HEK293 (cell line): ENCODE measurements at regions not wholly inside any gene's neighbourhood (a gene's known extent, or its start where the extent isn't known, plus 50 kb on each side); places are given as distances from the start of the nearest gene placed in this dataset.

Source experiments
- CTCF ChIA-PET: fragments of 350-600 bp; formaldehyde crosslinking; extraction: SDS; loops from one replicate; lab custom pipeline; 2021; ENCODE audit warnings: antibody characterized with exemption; lab: Yijun Ruan, JAX
- POLR2A ChIA-PET: fragments of 300-600 bp; formaldehyde crosslinking; extraction: SDS; loops from one replicate; lab custom pipeline; 2020; ENCODE audit warnings: antibody characterized with exemption, inconsistent platforms; lab: Yijun Ruan, JAX
- H3K27ac ChIP-seq: fragments of 200-500 bp; sonication (Bioruptor generic); 2 replicates; pipeline ENCODE4 v1.5.1; 2014; ENCODE audit warnings: low read depth, low read length, control low read depth, inconsistent platforms; ENCODE audit errors: extremely low read depth
- H3K36me3 ChIP-seq, 2 experiments: fragments of 200-500 bp in 1 of 2; sonication (Bioruptor generic) in 1 of 2; 1 replicate in 1 of 2; 2 replicates in 1 of 2; pipeline ENCODE4 v1.5.1; 2014 to 2017; ENCODE audit warnings: inconsistent platforms in 2 of 2, low read length in 2 of 2; ENCODE audit not compliant: control insufficient read depth in 2 of 2, insufficient read depth in 1 of 2
- H3K4me1 ChIP-seq: fragments of 200-500 bp; sonication (Bioruptor generic); 2 replicates; pipeline ENCODE4 v1.5.1; 2014; ENCODE audit warnings: mild to moderate bottlenecking, low read length, inconsistent platforms; ENCODE audit not compliant: control insufficient read depth, insufficient read depth
- H3K4me3 ChIP-seq: 2 replicates; pipeline ENCODE4 v1.5.1; 2011; ENCODE audit warnings: low read depth, mild to moderate bottlenecking, control low read depth, low read length, moderate library complexity
- H3K9me3 ChIP-seq: fragments of 200-500 bp; sonication (Bioruptor generic); 2 replicates; pipeline ENCODE4 v1.5.1; 2014; ENCODE audit warnings: low read depth, low read length, inconsistent platforms; ENCODE audit not compliant: control insufficient read depth, insufficient read depth
- FEZF1 ChIP-seq: fragments of 450-650 bp; formaldehyde crosslinking; IDR thresholded peaks from 2 replicates; pipeline ENCODE4 v1.5.1; 2016; ENCODE audit warnings: missing biosample characterization, missing genetic modification characterization
- KLF1 ChIP-seq: fragments of 450-650 bp; formaldehyde crosslinking; IDR thresholded peaks from 2 replicates; pipeline ENCODE4 v1.5.1; 2016; ENCODE audit warnings: missing biosample characterization, missing genetic modification characterization
- PRDM1 ChIP-seq: fragments of 450-650 bp; formaldehyde crosslinking; IDR thresholded peaks from 2 replicates; pipeline ENCODE4; 2016; ENCODE audit warnings: missing biosample characterization, missing genetic modification characterization
- SP7 ChIP-seq: fragments of 450-650 bp; formaldehyde crosslinking; IDR thresholded peaks from 2 replicates; pipeline ENCODE4 v1.5.1; 2016; ENCODE audit warnings: missing biosample characterization, missing genetic modification characterization
- TCF7L2 ChIP-seq: IDR thresholded peaks from 2 replicates; pipeline ENCODE4 v1.6.1; 2011; ENCODE audit warnings: low read depth, mild to moderate bottlenecking, inconsistent platforms, low read length, moderate library complexity, borderline replicate concordance
- ZNF121 ChIP-seq: fragments of 450-650 bp; formaldehyde crosslinking; IDR thresholded peaks from 2 replicates; pipeline ENCODE4 v1.5.1; 2016; ENCODE audit warnings: missing biosample characterization, missing genetic modification characterization
- ZNF138 ChIP-seq: fragments of 450-650 bp; formaldehyde crosslinking; IDR thresholded peaks from 2 replicates; pipeline ENCODE4 v1.5.1; 2016; ENCODE audit warnings: missing biosample characterization, missing genetic modification characterization, borderline replicate concordance
- ZNF155 ChIP-seq: fragments of 450-650 bp; formaldehyde crosslinking; IDR thresholded peaks from 2 replicates; pipeline ENCODE4 v1.5.1; 2016; ENCODE audit warnings: missing biosample characterization, missing genetic modification characterization
- ZNF302 ChIP-seq: fragments of 450-650 bp; formaldehyde crosslinking; IDR thresholded peaks from 2 replicates; pipeline ENCODE4 v1.5.1; 2016; ENCODE audit warnings: missing biosample characterization, missing genetic modification characterization, low read depth
- ZNF311 ChIP-seq: fragments of 450-650 bp; formaldehyde crosslinking; IDR thresholded peaks from 2 replicates; pipeline ENCODE4 v1.5.1; 2017; ENCODE audit warnings: missing biosample characterization, missing genetic modification characterization, borderline replicate concordance
- ZNF404 ChIP-seq: fragments of 450-650 bp; formaldehyde crosslinking; IDR thresholded peaks from 2 replicates; pipeline ENCODE4 v1.5.1; 2017; ENCODE audit warnings: missing biosample characterization, missing genetic modification characterization
- ZNF473 ChIP-seq: fragments of 450-650 bp; formaldehyde crosslinking; IDR thresholded peaks from 2 replicates; pipeline ENCODE4 v1.5.1; 2017; ENCODE audit warnings: missing biosample characterization, missing genetic modification characterization
- ZNF624 ChIP-seq: fragments of 450-650 bp; formaldehyde crosslinking; IDR thresholded peaks from 2 replicates; pipeline ENCODE4 v1.5.1; 2017; ENCODE audit warnings: missing biosample characterization, missing genetic modification characterization
- ZNF747 ChIP-seq: fragments of 450-650 bp; formaldehyde crosslinking; IDR thresholded peaks from 2 replicates; pipeline ENCODE4 v1.5.1; 2016; ENCODE audit warnings: missing biosample characterization, missing genetic modification characterization
- ZNF768 ChIP-seq: fragments of 450-650 bp; formaldehyde crosslinking; IDR thresholded peaks from 2 replicates; pipeline ENCODE4 v1.5.1; 2018; ENCODE audit warnings: missing biosample characterization, mild to moderate bottlenecking, missing genetic modification characterization
- ZNF785 ChIP-seq: fragments of 450-650 bp; formaldehyde crosslinking; IDR thresholded peaks from 2 replicates; pipeline ENCODE4 v1.5.1; 2016; ENCODE audit warnings: missing biosample characterization, missing genetic modification characterization
- TF ChIP-seq, protein P1 (sequence below): fragments of 450-650 bp; formaldehyde crosslinking; IDR thresholded peaks from 2 replicates; pipeline ENCODE4 v1.5.1; 2017; ENCODE audit warnings: missing biosample characterization, missing genetic modification characterization
- TF ChIP-seq, protein P2 (sequence below): fragments of 450-650 bp; formaldehyde crosslinking; IDR thresholded peaks from 2 replicates; pipeline ENCODE4 v1.5.1; 2016; ENCODE audit warnings: missing biosample characterization, missing genetic modification characterization
- TF ChIP-seq, protein P3 (sequence below): sonication (generic); formaldehyde crosslinking; IDR thresholded peaks from 2 replicates; pipeline ENCODE4 v1.8.1; 2022; ENCODE audit warnings: mild to moderate bottlenecking, moderate library complexity, missing genetic modification reagents
- TF ChIP-seq, protein P4 (sequence below): fragments of 450-650 bp; formaldehyde crosslinking; IDR thresholded peaks from 2 replicates; pipeline ENCODE4 v1.5.1; 2016; ENCODE audit warnings: missing biosample characterization, missing genetic modification characterization
- TF ChIP-seq, protein P5 (sequence below): fragments of 450-650 bp; formaldehyde crosslinking; IDR thresholded peaks from 2 replicates; pipeline ENCODE4 v1.5.1; 2016; ENCODE audit warnings: missing biosample characterization, missing genetic modification characterization
- TF ChIP-seq, protein P6 (sequence below): fragments of 450-650 bp; formaldehyde crosslinking; optimal IDR thresholded peaks from 2 replicates; pipeline ENCODE3; 2016; ENCODE audit warnings: missing biosample characterization, mild to moderate bottlenecking, missing genetic modification characterization
- TF ChIP-seq, protein P7 (sequence below): fragments of 450-650 bp; formaldehyde crosslinking; IDR thresholded peaks from 2 replicates; pipeline ENCODE4 v1.5.1; 2016; ENCODE audit warnings: missing biosample characterization, missing genetic modification characterization

DNA sequence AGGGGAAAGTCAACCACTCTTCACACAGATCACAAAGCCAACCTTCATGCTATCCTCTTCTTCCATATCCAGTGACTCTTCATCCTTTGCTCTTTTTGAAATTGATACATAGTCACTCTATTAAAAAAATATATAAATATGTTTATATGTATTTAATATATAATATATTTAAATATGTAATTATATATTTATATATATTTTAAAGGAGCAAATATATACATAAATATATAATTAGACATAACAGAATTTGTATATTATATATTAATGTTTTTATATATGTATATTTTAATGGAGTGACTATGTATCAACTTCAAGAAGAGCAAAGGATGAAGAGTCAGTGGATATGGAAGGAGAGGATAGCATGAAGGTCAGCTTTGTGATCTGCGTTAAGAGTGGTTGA is 374.9 kb downstream of the CDH9 start:
- no peaks in the 10 kb centered on the region for H3K4me1 ChIP-seq
- H3K9me3 ChIP-seq = no peaks in the 10 kb centered on the region
- no peaks in the 10 kb centered on the region for H3K36me3 ChIP-seq
- no peak for TF ChIP-seq ZNF155
- TF ChIP-seq ZNF121 (tag by site-specific recombination) = no peak
- no peak for TF ChIP-seq ZNF785
- TF ChIP-seq ZNF302 (tag by site-specific recombination) = no peak
- TF ChIP-seq ZNF624 (tag by site-specific recombination) = no peak
- TF ChIP-seq, protein P1, sequence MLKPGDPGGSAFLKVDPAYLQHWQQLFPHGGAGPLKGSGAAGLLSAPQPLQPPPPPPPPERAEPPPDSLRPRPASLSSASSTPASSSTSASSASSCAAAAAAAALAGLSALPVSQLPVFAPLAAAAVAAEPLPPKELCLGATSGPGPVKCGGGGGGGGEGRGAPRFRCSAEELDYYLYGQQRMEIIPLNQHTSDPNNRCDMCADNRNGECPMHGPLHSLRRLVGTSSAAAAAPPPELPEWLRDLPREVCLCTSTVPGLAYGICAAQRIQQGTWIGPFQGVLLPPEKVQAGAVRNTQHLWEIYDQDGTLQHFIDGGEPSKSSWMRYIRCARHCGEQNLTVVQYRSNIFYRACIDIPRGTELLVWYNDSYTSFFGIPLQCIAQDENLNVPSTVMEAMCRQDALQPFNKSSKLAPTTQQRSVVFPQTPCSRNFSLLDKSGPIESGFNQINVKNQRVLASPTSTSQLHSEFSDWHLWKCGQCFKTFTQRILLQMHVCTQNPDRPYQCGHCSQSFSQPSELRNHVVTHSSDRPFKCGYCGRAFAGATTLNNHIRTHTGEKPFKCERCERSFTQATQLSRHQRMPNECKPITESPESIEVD = no peak
- TF ChIP-seq, protein P2, sequence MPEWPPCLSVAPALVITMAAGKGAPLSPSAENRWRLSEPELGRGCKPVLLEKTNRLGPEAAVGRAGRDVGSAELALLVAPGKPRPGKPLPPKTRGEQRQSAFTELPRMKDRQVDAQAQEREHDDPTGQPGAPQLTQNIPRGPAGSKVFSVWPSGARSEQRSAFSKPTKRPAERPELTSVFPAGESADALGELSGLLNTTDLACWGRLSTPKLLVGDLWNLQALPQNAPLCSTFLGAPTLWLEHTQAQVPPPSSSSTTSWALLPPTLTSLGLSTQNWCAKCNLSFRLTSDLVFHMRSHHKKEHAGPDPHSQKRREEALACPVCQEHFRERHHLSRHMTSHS (tag by site-specific recombination) = no peak
- TF ChIP-seq, protein P3, sequence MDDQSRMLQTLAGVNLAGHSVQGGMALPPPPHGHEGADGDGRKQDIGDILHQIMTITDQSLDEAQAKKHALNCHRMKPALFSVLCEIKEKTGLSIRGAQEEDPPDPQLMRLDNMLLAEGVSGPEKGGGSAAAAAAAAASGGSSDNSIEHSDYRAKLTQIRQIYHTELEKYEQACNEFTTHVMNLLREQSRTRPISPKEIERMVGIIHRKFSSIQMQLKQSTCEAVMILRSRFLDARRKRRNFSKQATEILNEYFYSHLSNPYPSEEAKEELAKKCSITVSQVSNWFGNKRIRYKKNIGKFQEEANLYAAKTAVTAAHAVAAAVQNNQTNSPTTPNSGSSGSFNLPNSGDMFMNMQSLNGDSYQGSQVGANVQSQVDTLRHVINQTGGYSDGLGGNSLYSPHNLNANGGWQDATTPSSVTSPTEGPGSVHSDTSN (CRISPR knock-in tag) = no peak
- TF ChIP-seq, all 188 proteins: peak for 0
- POLR2A ChIA-PET = no interaction called here
- no peak overlapping the region for H3K4me3 ChIP-seq
- CTCF ChIA-PET = no interaction called here
- H3K27ac ChIP-seq = no peak overlapping the region

DNA sequence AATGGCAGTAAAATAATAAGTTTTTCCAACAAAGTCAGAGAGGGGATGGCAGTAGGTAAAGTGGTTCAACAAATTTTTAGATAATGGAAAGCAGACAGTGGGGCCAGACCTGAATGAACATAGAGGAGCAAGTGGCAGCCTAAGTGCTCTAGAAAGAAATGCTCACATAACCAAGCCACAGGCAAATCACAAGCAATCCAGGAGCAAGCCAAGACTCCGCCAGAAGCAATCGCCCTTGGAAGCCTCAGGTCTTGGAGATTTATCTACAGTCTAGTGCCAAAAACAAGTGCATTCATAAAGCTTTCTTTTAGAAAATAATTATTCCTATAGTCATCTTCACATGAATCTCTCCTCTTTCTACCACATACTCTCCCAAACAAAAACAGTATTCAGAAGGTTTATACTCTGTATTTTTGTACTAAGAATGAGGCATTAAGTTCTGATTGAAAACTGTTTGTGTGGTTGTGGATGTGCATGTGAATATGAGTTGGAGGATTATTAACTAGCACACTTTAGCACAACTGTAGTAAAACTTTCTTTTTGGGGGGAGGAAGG is 375.5 kb downstream of the CDH9 start:
- no peaks in the 10 kb centered on the region for H3K36me3 ChIP-seq
- ChIA-PET POLR2A (no interaction called here), CTCF (no interaction called here)
- no peaks in the 10 kb centered on the region for H3K4me1 ChIP-seq
- H3K9me3 ChIP-seq = no peaks in the 10 kb centered on the region
- no peak overlapping the region for H3K4me3 ChIP-seq
- no peak overlapping the region for H3K27ac ChIP-seq
- TF ChIP-seq SP7 (no peak), TCF7L2 (no peak), ZNF768 (tag by site-specific recombination) (no peak), FEZF1 (tag by site-specific recombination) (no peak), PRDM1 (tag by site-specific recombination) (no peak), ZNF138 (tag by site-specific recombination) (no peak), ZNF404 (tag by site-specific recombination) (no peak), ZNF311 (tag by site-specific recombination) (no peak), ZNF747 (tag by site-specific recombination) (no peak), KLF1 (tag by site-specific recombination) (no peak), ZNF473 (no peak)
- TF ChIP-seq, protein P4, sequence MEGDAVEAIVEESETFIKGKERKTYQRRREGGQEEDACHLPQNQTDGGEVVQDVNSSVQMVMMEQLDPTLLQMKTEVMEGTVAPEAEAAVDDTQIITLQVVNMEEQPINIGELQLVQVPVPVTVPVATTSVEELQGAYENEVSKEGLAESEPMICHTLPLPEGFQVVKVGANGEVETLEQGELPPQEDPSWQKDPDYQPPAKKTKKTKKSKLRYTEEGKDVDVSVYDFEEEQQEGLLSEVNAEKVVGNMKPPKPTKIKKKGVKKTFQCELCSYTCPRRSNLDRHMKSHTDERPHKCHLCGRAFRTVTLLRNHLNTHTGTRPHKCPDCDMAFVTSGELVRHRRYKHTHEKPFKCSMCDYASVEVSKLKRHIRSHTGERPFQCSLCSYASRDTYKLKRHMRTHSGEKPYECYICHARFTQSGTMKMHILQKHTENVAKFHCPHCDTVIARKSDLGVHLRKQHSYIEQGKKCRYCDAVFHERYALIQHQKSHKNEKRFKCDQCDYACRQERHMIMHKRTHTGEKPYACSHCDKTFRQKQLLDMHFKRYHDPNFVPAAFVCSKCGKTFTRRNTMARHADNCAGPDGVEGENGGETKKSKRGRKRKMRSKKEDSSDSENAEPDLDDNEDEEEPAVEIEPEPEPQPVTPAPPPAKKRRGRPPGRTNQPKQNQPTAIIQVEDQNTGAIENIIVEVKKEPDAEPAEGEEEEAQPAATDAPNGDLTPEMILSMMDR (tag by site-specific recombination) = no peak
- TF ChIP-seq, protein P2 (tag by site-specific recombination) = no peak
- TF ChIP-seq, protein P5, sequence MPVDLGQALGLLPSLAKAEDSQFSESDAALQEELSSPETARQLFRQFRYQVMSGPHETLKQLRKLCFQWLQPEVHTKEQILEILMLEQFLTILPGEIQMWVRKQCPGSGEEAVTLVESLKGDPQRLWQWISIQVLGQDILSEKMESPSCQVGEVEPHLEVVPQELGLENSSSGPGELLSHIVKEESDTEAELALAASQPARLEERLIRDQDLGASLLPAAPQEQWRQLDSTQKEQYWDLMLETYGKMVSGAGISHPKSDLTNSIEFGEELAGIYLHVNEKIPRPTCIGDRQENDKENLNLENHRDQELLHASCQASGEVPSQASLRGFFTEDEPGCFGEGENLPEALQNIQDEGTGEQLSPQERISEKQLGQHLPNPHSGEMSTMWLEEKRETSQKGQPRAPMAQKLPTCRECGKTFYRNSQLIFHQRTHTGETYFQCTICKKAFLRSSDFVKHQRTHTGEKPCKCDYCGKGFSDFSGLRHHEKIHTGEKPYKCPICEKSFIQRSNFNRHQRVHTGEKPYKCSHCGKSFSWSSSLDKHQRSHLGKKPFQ = no peak
- TF ChIP-seq, protein P6, sequence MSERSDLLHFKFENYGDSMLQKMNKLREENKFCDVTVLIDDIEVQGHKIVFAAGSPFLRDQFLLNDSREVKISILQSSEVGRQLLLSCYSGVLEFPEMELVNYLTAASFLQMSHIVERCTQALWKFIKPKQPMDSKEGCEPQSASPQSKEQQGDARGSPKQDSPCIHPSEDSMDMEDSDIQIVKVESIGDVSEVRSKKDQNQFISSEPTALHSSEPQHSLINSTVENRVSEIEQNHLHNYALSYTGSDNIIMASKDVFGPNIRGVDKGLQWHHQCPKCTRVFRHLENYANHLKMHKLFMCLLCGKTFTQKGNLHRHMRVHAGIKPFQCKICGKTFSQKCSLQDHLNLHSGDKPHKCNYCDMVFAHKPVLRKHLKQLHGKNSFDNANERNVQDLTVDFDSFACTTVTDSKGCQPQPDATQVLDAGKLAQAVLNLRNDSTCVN = no peak
- TF ChIP-seq, protein P7, sequence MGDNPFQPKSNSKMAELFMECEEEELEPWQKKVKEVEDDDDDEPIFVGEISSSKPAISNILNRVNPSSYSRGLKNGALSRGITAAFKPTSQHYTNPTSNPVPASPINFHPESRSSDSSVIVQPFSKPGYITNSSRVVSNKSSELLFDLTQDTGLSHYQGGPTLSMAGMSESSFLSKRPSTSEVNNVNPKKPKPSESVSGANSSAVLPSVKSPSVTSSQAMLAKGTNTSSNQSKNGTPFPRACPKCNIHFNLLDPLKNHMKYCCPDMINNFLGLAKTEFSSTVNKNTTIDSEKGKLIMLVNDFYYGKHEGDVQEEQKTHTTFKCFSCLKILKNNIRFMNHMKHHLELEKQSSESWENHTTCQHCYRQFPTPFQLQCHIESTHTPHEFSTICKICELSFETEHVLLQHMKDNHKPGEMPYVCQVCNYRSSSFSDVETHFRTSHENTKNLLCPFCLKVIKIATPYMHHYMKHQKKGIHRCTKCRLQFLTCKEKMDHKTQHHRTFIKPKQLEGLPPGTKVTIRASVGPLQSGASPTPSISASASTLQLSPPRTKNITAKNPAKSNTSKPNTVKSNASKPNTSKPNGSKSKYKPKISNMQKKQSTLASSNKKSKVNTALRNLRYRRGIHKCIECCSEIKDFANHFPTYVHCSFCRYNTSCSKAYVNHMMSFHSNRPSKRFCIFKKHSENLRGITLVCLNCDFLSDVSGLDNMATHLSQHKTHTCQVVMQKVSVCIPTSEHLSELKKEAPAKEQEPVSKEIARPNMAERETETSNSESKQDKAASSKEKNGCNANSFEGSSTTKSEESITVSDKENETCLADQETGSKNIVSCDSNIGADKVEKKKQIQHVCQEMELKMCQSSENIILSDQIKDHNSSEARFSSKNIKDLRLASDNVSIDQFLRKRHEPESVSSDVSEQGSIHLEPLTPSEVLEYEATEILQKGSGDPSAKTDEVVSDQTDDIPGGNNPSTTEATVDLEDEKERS (tag by site-specific recombination) = no peak
